ENCODE measurements at regions not wholly inside any gene's neighbourhood (a gene's known extent, or its start where the extent isn't known, plus 50 kb on each side); places are given as distances from the start of the nearest gene placed in this dataset.

DNA sequence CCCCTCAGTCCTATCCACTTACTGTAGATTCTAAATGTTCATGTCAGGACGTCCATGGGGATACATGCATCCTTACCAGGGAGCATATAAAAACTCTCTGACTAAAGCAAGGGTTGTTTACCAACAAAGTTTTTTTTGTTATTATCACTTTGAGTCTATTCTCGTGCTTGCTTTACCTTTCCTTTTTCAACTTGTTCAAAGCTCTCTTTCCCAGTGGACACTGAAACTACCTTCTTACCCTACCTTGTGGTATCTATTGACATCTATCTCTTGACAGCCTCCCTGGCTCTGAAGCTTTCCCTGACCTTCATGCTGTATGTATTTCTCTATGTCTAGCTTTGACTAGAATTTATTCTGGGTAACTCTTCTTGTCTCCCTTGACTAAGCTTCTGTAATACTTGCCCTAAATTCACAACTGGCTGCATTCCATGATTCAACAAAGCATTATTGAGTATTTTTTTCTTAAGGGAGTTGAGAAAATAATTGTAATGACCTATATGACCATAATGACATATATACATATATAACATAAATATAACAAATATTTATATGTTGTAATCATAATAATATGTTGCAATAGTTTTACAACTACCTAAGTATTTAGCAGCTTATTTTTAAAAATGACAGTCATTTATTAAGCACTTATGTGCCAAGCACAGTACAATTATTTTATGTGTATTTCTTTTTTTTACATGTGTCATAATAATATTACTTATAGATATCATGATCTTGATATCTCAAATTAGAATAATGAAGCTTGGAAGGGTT lies 403.4 kb upstream of the SPRY2 start:
- TF ChIP-seq, protein P1, sequence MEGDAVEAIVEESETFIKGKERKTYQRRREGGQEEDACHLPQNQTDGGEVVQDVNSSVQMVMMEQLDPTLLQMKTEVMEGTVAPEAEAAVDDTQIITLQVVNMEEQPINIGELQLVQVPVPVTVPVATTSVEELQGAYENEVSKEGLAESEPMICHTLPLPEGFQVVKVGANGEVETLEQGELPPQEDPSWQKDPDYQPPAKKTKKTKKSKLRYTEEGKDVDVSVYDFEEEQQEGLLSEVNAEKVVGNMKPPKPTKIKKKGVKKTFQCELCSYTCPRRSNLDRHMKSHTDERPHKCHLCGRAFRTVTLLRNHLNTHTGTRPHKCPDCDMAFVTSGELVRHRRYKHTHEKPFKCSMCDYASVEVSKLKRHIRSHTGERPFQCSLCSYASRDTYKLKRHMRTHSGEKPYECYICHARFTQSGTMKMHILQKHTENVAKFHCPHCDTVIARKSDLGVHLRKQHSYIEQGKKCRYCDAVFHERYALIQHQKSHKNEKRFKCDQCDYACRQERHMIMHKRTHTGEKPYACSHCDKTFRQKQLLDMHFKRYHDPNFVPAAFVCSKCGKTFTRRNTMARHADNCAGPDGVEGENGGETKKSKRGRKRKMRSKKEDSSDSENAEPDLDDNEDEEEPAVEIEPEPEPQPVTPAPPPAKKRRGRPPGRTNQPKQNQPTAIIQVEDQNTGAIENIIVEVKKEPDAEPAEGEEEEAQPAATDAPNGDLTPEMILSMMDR (IDR thresholded peaks at IDR 0.05; ENCODE audit: poor library complexity, severe bottlenecking), result no peak
- no peaks in the 10 kb centered on the region for H3K4me1 ChIP-seq (ENCODE audit: insufficient read depth, poor library complexity, severe bottlenecking)
- peaks cover 3% of the 10 kb centered on the region for H3K9me3 ChIP-seq (ENCODE audit: severe bottlenecking)
- H3K36me3 ChIP-seq (ENCODE audit: low read depth), result no peaks in the 10 kb centered on the region
- H3K4me3 ChIP-seq (ENCODE audit: severe bottlenecking), result no peak overlapping the region
- H3K27me3 ChIP-seq (ENCODE audit: insufficient read depth, poor library complexity, severe bottlenecking), result no peaks in the 10 kb centered on the region
- H3K27ac ChIP-seq (ENCODE audit: poor library complexity, severe bottlenecking), result no peak overlapping the region
- ATAC-seq (ENCODE audit: low read depth) (no peak), DNase-seq (ENCODE audit: low spot score) (no peak)

DNA sequence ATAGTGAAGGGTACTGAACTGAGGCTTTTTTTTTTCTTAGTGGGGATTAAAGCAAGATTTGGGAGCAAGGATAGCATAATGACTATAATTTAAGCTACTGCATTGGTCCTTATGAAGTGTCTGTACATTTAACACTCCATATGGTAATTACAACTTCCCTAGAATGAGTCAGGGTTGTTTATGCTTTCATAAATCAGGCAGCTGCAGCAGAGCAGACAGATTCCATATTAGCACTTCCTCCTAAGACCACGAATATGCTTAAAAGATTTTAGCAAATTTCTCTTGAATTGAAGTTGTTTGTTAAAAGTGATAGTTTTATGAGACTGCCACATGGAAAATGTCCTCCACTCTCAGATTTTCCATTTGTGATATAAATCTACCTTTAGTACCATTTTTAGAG lies 401.1 kb upstream of the SPRY2 start:
- no peak for ATAC-seq (ENCODE audit: low read depth)
- no peak overlapping the region for H3K4me3 ChIP-seq (ENCODE audit: severe bottlenecking)
- H3K27ac ChIP-seq (ENCODE audit: poor library complexity, severe bottlenecking), result no peak overlapping the region
- peaks cover 13% of the 10 kb centered on the region for H3K9me3 ChIP-seq (ENCODE audit: severe bottlenecking)
- DNase-seq (ENCODE audit: low spot score), result no peak
- TF ChIP-seq, protein P1 (IDR thresholded peaks at IDR 0.05; ENCODE audit: poor library complexity, severe bottlenecking), result no peak
- no peaks in the 10 kb centered on the region for H3K27me3 ChIP-seq (ENCODE audit: insufficient read depth, poor library complexity, severe bottlenecking)
- H3K36me3 ChIP-seq (ENCODE audit: low read depth), result no peaks in the 10 kb centered on the region
- H3K4me1 ChIP-seq (ENCODE audit: insufficient read depth, poor library complexity, severe bottlenecking), result no peaks in the 10 kb centered on the region

DNA sequence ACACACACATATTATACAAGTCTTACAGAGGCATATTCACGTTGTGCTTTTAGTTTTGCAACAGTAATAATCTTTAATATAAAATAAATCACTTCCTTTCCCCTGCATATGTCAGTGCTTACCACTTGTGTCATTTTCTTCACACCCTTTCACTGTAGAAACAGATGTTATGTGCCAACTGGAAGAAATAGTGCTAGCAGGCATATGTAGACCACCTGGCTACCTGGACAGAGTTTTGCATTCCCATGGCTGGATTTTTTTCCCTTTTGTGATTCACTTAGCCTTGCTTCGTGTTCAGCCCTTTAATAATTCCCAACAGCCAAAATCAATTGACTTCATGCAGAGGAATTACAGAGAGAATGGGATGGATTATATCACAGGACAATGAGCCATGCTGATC lies 399.1 kb upstream of the SPRY2 start:
- Histone ChIP-seq H3K4me3 (ENCODE audit: severe bottlenecking) (no peak overlapping the region), H3K36me3 (ENCODE audit: low read depth) (no peaks in the 10 kb centered on the region), H3K9me3 (ENCODE audit: severe bottlenecking) (peaks cover 13% of the 10 kb centered on the region), H3K27me3 (ENCODE audit: insufficient read depth, poor library complexity, severe bottlenecking) (no peaks in the 10 kb centered on the region), H3K4me1 (ENCODE audit: insufficient read depth, poor library complexity, severe bottlenecking) (no peaks in the 10 kb centered on the region), H3K27ac (ENCODE audit: poor library complexity, severe bottlenecking) (no peak overlapping the region)
- DNase-seq (ENCODE audit: low spot score) (no peak), ATAC-seq (ENCODE audit: low read depth) (no peak)
- TF ChIP-seq, protein P1 (IDR thresholded peaks at IDR 0.05; ENCODE audit: poor library complexity, severe bottlenecking), result no peak

DNA sequence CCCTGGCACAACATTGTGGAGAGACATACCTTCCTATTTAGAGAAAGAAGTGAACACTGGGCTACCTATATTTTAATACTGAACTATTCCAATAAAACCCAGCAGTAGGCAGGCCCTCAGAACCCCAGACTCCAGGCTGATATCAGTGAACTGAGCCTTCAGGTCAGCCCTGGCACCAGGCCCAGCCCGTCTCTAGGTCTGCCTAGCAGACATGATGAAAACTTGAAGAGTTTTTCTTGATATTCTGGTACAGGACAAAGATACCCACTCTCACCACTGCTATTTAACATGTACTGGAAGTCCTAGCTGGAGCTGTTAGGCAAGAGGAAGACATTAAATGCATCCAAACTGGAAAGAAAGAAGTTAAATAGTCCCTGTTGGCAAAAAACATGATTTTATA lies 396.6 kb upstream of the SPRY2 start:
- H3K4me1 ChIP-seq (ENCODE audit: insufficient read depth, poor library complexity, severe bottlenecking), result no peaks in the 10 kb centered on the region
- DNase-seq (ENCODE audit: low spot score) (no peak), ATAC-seq (ENCODE audit: low read depth) (no peak)
- H3K36me3 ChIP-seq (ENCODE audit: low read depth), result no peaks in the 10 kb centered on the region
- no peak overlapping the region for H3K4me3 ChIP-seq (ENCODE audit: severe bottlenecking)
- H3K9me3 ChIP-seq (ENCODE audit: severe bottlenecking), result peaks cover 11% of the 10 kb centered on the region
- no peak overlapping the region for H3K27ac ChIP-seq (ENCODE audit: poor library complexity, severe bottlenecking)
- TF ChIP-seq, protein P1 (IDR thresholded peaks at IDR 0.05; ENCODE audit: poor library complexity, severe bottlenecking), result no peak
- no peaks in the 10 kb centered on the region for H3K27me3 ChIP-seq (ENCODE audit: insufficient read depth, poor library complexity, severe bottlenecking)

DNA sequence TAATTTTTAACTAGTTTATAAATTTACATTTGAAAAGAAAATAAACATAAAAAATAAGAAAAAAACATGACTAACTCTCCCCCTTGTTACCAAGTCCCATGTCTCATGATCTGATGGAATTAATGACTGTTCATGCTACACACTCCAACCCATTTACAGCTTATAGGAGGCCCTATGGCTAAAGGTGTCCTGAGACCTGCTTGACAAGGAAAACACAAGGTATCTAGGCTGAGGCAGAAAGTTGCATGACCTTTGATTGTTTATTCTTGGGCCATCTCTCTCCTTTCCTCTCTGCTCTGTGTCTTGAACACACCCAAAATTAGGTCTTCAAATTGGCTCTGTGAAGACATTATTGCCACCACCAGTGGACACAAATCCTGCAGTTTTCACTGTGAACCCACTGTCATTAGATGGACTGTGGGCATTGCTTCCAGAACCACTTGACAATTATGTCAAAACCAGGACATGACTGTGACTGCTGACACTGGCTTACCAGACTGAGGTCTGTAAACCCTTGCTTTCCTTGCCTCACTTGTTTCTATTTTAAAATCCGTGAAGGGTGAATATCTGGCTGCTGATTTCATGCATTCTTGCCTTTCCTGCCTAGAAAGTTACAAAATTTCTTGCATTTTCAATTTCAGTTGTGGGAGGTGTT lies 386.5 kb upstream of the SPRY2 start:
- Histone ChIP-seq H3K4me3 (ENCODE audit: severe bottlenecking) (no peak overlapping the region), H3K36me3 (ENCODE audit: low read depth) (no peaks in the 10 kb centered on the region), H3K27ac (ENCODE audit: poor library complexity, severe bottlenecking) (no peak overlapping the region), H3K4me1 (ENCODE audit: insufficient read depth, poor library complexity, severe bottlenecking) (no peaks in the 10 kb centered on the region), H3K27me3 (ENCODE audit: insufficient read depth, poor library complexity, severe bottlenecking) (no peaks in the 10 kb centered on the region), H3K9me3 (ENCODE audit: severe bottlenecking) (no peaks in the 10 kb centered on the region)
- no peak for DNase-seq (ENCODE audit: low spot score)
- TF ChIP-seq, protein P1 (IDR thresholded peaks at IDR 0.05; ENCODE audit: poor library complexity, severe bottlenecking), result no peak
- ATAC-seq (ENCODE audit: low read depth), result no peak
